Brain microvascular endothelial cell (primary cell): ENCODE measurements at regions not wholly inside any gene's neighbourhood (a gene's known extent, or its start where the extent isn't known, plus 50 kb on each side); places are given as distances from the start of the nearest gene placed in this dataset.
A peak's percentile ranks its signal among the peaks of the same experiment; 100 is the strongest.

Source experiments
- DNase-seq: peaks from one replicate; pipeline ENCODE4 v3.0.0-alpha.2; 2020
- H3K27ac ChIP-seq: fragments of 250-450 bp; sonication (Bioruptor Pico); 2 replicates; pipeline ENCODE4 v1.5.1; 2020; ENCODE audit warnings: mild to moderate bottlenecking, moderate library complexity
- H3K27me3 ChIP-seq: fragments of 250-450 bp; sonication (Bioruptor Pico); replicated peaks from 2 replicates; pipeline ENCODE4 v1.5.1; 2020; ENCODE audit warnings: mild to moderate bottlenecking
- H3K36me3 ChIP-seq: fragments of 250-450 bp; sonication (Bioruptor Pico); replicated peaks from 2 replicates; pipeline ENCODE4 v1.5.1; 2020; ENCODE audit warnings: mild to moderate bottlenecking
- H3K4me3 ChIP-seq: 2 replicates; pipeline ENCODE4 v1.5.1; 2011; ENCODE audit warnings: low read depth, mild to moderate bottlenecking, control low read depth, low read length, moderate library complexity
- CTCF ChIP-seq: IDR thresholded peaks from 2 replicates; pipeline ENCODE4 v1.5.1; 2011; ENCODE audit warnings: low read depth, mild to moderate bottlenecking, moderate library complexity, low read length, control low read depth, inconsistent platforms; ENCODE audit errors: missing control alignments
- in situ Hi-C: cut with HindIII; loops from 2 replicates; pipeline ENCODE4 v1.10.0; 2017; ENCODE audit warnings: low sequenced_read_pairs, low pct_ligation_motif_present

- DNase-seq = no peak
- no peak overlapping the region for H3K4me3 ChIP-seq
- no peak for TF ChIP-seq CTCF
- H3K27me3 ChIP-seq = no peaks in the 10 kb centered on the region
- no peak overlapping the region for H3K27ac ChIP-seq
- H3K36me3 ChIP-seq = no peaks in the 10 kb centered on the region
- in situ Hi-C loops = no loop called here
Observed at GRCh38 chr2:138389063-138389462, 112.5 kb upstream of the SPOPL start.

DNA sequence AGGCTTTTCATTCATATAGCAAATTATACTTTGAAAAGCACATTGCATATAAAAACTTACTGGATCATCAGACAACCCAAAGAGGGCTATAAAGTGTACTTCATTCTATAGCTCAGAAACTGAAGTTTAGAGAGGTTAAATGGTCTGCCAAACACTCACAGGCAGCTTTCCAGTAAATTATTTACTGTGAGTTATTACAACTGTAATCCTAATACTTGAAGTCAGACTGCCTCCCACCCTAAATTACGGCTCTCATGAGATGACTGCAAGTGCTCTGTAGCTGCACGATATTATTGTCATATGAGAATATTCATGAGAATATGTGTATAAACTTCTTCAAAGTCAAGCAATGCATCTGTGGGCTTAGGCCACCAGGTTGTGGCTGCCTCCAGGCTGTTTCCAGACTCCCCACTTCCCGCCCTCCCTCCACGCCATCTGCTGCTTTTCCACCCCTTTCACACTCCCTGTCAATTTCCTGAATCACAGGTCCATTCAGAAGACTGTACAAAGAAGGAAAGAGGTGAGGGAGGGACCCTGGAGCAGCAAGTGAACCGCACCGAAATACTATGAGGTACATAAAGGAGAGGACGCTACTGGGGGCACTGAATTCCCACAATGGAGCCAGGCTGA, 111.1 kb upstream of the SPOPL start:
- DNase-seq = no peak
- in situ Hi-C loops = no loop called here

GRCh38 chr2:138391946-138392345, 109.6 kb upstream of the SPOPL start:
- Histone ChIP-seq H3K36me3 (no peaks in the 10 kb centered on the region), H3K4me3 (no peak overlapping the region), H3K27me3 (no peaks in the 10 kb centered on the region), H3K27ac (no peak overlapping the region)
- no peak for TF ChIP-seq CTCF
- in situ Hi-C loops = no loop called here
- DNase-seq = no peak

More for the DNA sequence above, 111.1 kb upstream of the SPOPL start:
- Histone ChIP-seq H3K4me3 (no peak overlapping the region), H3K27ac (no peak overlapping the region), H3K36me3 (no peaks in the 10 kb centered on the region), H3K27me3 (no peaks in the 10 kb centered on the region)
- no peak for TF ChIP-seq CTCF

- H3K4me3 ChIP-seq = no peak overlapping the region
- peak; percentile 40 for DNase-seq
- no peaks in the 10 kb centered on the region for H3K27me3 ChIP-seq
- H3K27ac ChIP-seq = no peak overlapping the region
- in situ Hi-C loops = no loop called here
- TF ChIP-seq CTCF = no peak
- no peaks in the 10 kb centered on the region for H3K36me3 ChIP-seq
Observed at GRCh38 chr2:138395565-138396306, 105.8 kb upstream of the SPOPL start.

- H3K36me3 ChIP-seq = no peaks in the 10 kb centered on the region
- H3K27ac ChIP-seq = no peak overlapping the region
- no peaks in the 10 kb centered on the region for H3K27me3 ChIP-seq
- no peak for DNase-seq
- TF ChIP-seq CTCF = no peak
- in situ Hi-C loops = no loop called here
- H3K4me3 ChIP-seq = no peak overlapping the region
Observed at GRCh38 chr2:138396843-138397242, 104.7 kb upstream of the SPOPL start.
